ENCODE measurements at regions not wholly inside any gene's neighbourhood (a gene's known extent, or its start where the extent isn't known, plus 50 kb on each side); places are given as distances from the start of the nearest gene placed in this dataset.
"Not testable (repeated sequence)": the region's sequence is repeated elsewhere in the genome, so short reads cannot be mapped to it uniquely, and the experiment has no call there.

DNA sequence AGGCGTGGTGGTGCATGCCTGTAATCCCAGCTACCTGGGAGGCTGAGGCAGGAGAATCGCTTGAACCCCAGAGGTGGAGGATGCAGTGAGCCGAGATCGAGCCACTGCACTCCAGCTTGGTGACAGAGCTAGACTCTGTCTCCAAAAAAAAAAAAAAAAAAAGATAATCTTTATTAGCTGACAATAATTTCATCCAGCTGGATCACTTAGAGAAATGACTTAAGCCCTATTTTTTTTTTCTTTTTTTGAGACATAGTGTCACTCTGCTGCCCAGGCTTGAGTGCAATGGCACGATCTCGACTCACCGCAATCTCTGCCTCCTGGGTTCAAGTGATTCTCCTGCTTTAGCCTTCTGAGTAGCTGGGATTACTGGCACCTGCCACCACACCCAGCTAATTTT lies 51.6 kb upstream of the MAP4K4 start:
- not testable (repeated sequence) for H3K27me3 ChIP-seq (ENCODE audit: control insufficient read depth, insufficient read depth, low read length); H3K27ac ChIP-seq; H3K4me2 ChIP-seq (ENCODE audit: low read length); H3K4me1 ChIP-seq; H3K9ac ChIP-seq; H3K4me3 ChIP-seq (ENCODE audit: low read depth, low read length); H3K36me3 ChIP-seq (ENCODE audit: control insufficient read depth, insufficient read depth, low read length); H3K79me2 ChIP-seq; H3K9me3 ChIP-seq (ENCODE audit: control insufficient read depth, low read length); H2AFZ ChIP-seq

DNA sequence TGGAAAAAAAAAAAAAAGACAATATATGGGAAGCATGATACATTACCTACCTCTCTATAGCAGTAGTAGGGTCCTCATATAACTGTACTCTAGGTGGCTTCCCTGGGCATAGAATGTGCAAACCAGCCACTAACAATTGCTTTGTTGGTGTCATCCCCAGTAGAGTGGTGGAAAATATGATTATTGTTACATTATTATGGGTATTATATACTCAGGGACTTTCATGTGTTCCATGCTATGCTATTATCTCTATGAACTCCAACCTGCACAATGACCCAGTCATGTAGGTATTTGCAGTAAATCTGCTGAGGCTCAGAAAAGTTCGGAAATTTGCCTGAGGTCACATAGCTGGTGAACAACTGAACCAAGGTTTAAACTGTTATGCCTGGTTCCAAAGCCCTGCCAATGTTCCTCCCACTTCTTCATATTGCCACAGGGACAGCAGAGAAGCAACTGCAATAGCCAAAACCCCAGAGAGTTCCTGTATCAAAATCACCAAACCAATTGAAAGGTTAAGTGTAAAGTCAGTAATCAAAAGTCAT lies 52.6 kb upstream of the MAP4K4 start:
- Histone ChIP-seq H3K9ac (no peak overlapping the region), H3K79me2 (no peaks in the 10 kb centered on the region), H3K4me1 (no peaks in the 10 kb centered on the region), H3K27ac (no peak overlapping the region), H3K4me2 (ENCODE audit: low read length) (no peak overlapping the region), H3K9me3 (ENCODE audit: control insufficient read depth, low read length) (no peaks in the 10 kb centered on the region), H2AFZ (no peak overlapping the region), H3K27me3 (ENCODE audit: control insufficient read depth, insufficient read depth, low read length) (no peaks in the 10 kb centered on the region), H3K4me3 (ENCODE audit: low read depth, low read length) (no peak overlapping the region), H3K36me3 (ENCODE audit: control insufficient read depth, insufficient read depth, low read length) (no peaks in the 10 kb centered on the region)
- TF ChIP-seq, protein P1, sequence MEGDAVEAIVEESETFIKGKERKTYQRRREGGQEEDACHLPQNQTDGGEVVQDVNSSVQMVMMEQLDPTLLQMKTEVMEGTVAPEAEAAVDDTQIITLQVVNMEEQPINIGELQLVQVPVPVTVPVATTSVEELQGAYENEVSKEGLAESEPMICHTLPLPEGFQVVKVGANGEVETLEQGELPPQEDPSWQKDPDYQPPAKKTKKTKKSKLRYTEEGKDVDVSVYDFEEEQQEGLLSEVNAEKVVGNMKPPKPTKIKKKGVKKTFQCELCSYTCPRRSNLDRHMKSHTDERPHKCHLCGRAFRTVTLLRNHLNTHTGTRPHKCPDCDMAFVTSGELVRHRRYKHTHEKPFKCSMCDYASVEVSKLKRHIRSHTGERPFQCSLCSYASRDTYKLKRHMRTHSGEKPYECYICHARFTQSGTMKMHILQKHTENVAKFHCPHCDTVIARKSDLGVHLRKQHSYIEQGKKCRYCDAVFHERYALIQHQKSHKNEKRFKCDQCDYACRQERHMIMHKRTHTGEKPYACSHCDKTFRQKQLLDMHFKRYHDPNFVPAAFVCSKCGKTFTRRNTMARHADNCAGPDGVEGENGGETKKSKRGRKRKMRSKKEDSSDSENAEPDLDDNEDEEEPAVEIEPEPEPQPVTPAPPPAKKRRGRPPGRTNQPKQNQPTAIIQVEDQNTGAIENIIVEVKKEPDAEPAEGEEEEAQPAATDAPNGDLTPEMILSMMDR (IDR thresholded peaks at IDR 0.05): no peak

DNA sequence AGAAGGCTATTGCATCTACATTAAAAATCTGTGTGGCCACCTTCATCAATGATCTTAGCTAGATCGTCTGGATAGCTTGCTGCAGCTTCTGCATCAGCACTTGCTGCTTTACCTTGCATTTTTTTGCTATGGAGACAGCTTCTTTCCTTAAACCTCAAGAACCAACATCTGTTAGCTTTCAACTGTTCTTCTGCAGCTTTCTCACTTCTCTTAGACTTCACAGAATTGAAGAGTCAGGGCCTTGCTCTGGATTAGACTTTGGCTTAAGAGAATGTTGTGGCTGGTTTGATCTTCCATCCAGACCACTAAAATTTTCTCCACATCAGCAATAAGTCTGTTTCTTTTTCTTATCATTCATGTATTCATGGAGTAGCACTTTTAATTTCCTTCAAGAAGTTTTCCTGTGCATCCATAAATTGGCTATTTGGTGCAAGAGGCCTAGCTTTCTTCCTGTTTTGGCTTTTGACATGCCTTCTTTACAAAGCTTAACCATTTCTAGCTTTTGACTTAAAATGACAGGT lies 54.4 kb upstream of the MAP4K4 start:
- Histone ChIP-seq H3K9ac (no peak overlapping the region), H3K4me1 (no peaks in the 10 kb centered on the region), H3K27me3 (ENCODE audit: control insufficient read depth, insufficient read depth, low read length) (no peaks in the 10 kb centered on the region), H3K9me3 (ENCODE audit: control insufficient read depth, low read length) (no peaks in the 10 kb centered on the region), H3K4me2 (ENCODE audit: low read length) (no peak overlapping the region), H3K27ac (no peak overlapping the region), H3K79me2 (no peaks in the 10 kb centered on the region), H3K36me3 (ENCODE audit: control insufficient read depth, insufficient read depth, low read length) (no peaks in the 10 kb centered on the region), H2AFZ (no peak overlapping the region), H3K4me3 (ENCODE audit: low read depth, low read length) (no peak overlapping the region)
- TF ChIP-seq, protein P1 (IDR thresholded peaks at IDR 0.05): no peak

DNA sequence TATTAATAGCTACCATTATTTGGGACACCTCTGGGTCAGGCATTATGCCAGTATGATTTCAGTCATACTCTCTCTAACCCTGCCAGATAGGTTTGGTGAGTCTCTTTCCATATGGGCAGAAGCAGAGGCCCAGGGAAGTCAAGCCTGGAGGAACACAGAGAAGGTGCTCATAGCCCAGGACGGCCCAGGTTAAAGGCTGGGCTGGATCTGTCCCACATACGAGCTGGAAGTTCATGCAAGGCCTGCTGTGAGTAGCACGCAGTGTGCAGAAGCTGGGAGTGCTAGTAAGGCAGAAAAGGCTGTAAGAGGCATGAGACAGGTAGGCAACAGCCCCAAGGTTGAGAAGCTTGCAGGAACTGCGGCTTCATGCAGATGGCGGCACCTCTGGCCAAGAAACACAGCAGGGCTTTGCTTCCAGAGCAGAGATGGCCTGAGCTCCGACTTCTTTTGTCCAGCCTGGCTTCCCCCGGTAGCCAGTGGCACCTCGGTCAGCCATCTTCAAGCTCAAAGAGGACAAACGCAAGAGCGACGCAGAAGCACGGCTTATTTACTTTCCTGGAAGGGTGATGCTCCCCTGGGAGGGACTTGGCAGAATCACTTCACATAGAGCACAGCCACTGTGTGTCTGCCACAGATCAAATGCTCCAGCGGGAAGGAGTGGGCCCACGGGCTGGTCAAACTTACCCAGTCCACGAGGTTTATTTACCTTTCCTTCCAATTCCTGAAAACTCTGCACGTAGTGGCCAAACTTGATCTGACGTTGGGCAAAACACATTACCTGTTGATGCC lies 58.5 kb upstream of the MAP4K4 start:
- Histone ChIP-seq H3K4me2 (ENCODE audit: low read length) (no peak overlapping the region), H3K36me3 (ENCODE audit: control insufficient read depth, insufficient read depth, low read length) (no peaks in the 10 kb centered on the region), H2AFZ (no peak overlapping the region), H3K9ac (no peak overlapping the region), H3K27ac (no peak overlapping the region), H3K9me3 (ENCODE audit: control insufficient read depth, low read length) (no peaks in the 10 kb centered on the region), H3K79me2 (no peaks in the 10 kb centered on the region), H3K4me1 (no peaks in the 10 kb centered on the region), H3K27me3 (ENCODE audit: control insufficient read depth, insufficient read depth, low read length) (no peaks in the 10 kb centered on the region), H3K4me3 (ENCODE audit: low read depth, low read length) (no peak overlapping the region)
- TF ChIP-seq, protein P1 (IDR thresholded peaks at IDR 0.05): no peak

DNA sequence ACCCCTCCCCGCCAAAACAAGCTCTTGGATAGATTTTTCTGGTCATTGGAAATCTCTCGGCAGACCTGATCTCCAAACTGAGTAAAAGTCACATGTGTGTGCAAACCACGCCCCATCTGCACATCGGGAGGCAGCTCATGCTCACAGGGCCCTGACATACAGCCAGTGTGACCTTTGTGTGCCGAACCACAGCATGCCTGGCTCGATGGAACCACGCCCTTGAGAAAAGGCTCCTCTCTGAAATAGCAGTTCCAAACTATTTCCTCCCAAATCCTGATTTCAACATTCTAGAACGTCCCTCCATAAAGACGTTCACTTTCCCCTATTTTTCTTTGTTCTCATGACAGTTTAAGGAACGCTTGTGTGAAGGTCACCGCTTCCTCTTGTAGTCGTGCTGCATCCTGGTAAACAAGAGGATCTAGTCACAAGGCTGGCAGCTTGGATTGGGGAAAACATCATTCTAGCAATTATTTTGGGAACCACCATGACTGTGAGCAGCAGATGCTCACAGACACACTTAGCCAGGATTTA lies 59.3 kb upstream of the MAP4K4 start:
- no peak overlapping the region for H3K4me2 ChIP-seq (ENCODE audit: low read length)
- TF ChIP-seq, protein P1 (IDR thresholded peaks at IDR 0.05): no peak
- H3K4me3 ChIP-seq (ENCODE audit: low read depth, low read length): no peak overlapping the region
- no peaks in the 10 kb centered on the region for H3K79me2 ChIP-seq
- no peaks in the 10 kb centered on the region for H3K9me3 ChIP-seq (ENCODE audit: control insufficient read depth, low read length)
- no peak overlapping the region for H3K27ac ChIP-seq
- no peak overlapping the region for H2AFZ ChIP-seq
- no peaks in the 10 kb centered on the region for H3K36me3 ChIP-seq (ENCODE audit: control insufficient read depth, insufficient read depth, low read length)
- H3K27me3 ChIP-seq (ENCODE audit: control insufficient read depth, insufficient read depth, low read length): no peaks in the 10 kb centered on the region
- no peaks in the 10 kb centered on the region for H3K4me1 ChIP-seq
- no peak overlapping the region for H3K9ac ChIP-seq
